HG03095 (cell line): ENCODE measurements at regions not wholly inside any gene's neighbourhood (a gene's known extent, or its start where the extent isn't known, plus 50 kb on each side); places are given as distances from the start of the nearest gene placed in this dataset.

Experiments
- ATAC-seq: cut with Tn5 transposase; IDR thresholded peaks from one replicate; pipeline ENCODE4 v1.9.1; 2021; ENCODE audit warnings: moderate library complexity; ENCODE audit not compliant: unreplicated experiment

GRCh38 chr5:110345623-110346022, 380.8 kb downstream of the TMEM232 start:
- ATAC-seq: no peak

DNA sequence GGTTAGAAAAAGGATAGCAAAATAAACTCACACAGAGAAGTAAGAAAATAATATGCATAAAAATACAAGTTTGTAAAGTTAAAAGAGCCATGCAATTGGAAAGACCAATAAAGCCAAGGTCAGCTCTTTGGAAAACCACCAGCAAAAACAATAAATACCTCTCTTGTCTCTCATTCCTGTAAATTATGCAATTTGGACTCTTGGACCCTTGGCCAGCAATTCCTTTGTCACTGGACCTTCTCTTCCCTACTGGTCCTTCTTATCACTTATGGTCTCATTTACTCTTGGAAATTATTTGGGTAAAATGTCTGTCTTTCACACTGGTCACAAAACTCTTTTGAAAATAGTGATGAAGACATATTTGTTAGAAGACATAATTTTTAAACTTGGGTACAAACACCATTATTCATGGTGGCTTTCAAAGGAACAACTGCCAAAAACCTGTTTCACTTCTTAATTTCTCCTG, 379.5 kb downstream of the TMEM232 start:
- ATAC-seq: no peak

- ATAC-seq: no peak
Observed at GRCh38 chr5:110347781-110348180, 378.7 kb downstream of the TMEM232 start.

DNA sequence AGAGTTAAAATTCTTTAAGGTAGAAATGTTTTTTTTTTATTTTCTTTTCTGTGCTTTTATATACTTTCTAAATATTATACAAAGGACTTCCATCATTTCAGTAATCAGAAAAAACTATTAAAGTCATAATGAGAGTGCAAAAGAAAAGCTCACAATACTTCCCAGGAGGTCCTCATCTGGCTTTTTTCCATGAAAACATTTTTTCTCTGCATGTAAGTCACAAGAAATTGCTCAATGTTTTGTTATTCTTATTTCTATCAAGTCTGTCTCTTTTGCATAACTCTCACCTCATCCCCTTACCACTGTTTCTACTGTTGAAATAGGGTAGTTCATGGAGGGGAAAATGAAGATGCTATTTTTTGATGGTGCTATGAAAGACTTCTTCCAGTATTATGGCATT, 375.0 kb downstream of the TMEM232 start:
- ATAC-seq: no peak

GRCh38 chr5:110354311-110354710, 372.2 kb downstream of the TMEM232 start:
- ATAC-seq: no peak

GRCh38 chr5:110354915-110355644, 371.4 kb downstream of the TMEM232 start:
- no peak for ATAC-seq

DNA sequence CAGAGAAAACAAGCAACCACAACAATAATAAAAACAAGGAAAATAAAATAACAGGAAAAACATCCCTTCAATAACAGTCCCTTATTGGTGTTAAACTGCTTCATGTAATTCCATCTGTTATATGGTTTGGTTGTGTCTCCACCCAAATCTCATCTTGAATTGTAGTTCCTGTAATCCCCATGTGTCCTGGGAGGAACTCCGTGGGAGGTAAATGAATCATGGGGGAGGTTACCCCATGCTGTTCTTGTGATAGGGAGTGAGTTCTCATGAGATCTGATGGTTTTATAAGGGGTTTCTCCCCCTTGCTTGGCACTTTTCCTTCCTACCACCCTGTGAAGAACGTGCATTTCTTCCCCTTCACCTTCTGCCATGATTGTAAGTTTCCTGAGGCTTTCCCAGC, 369.8 kb downstream of the TMEM232 start:
- no peak for ATAC-seq

DNA sequence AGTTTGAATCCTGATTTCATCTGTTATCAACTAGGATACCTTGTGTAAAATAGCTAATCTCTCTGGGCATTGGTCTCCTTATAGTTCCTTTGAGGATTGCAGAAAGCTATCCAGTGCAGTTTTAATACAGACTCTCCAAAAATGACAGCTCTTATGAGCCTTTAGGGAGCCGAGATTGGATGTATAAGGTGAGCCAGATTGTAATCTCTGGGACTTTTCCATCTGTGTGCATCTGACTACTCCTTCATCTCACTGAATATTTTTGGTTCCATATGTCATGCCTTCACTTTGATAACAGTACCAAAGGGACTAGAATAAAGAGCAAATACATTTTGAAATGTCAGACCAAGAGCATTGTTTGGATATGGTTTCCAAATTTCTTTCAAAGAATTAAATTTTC, 367.2 kb downstream of the TMEM232 start:
- ATAC-seq: no peak

DNA sequence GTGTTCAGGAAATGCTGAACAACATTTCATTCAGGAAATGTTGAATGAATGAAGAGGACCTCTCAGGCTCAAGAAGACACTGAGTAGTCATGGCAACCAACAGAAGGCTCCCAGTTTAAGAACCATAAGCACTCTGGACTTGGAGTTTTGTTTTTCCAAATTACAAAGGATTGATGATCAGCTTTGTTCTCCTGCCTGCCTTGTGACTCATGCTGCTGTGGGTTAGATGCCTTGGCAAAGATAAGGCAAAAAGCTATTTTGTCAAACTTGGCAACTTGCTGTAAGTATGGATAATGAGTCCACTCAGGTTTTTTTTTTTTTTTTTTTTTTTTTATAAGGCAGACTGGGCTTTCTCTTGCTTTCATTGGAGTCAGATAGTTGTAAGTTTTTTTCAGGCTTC, 365.0 kb downstream of the TMEM232 start:
- ATAC-seq: no peak

- no peak for ATAC-seq
Observed at GRCh38 chr5:110362261-110362660, 364.2 kb downstream of the TMEM232 start.

DNA sequence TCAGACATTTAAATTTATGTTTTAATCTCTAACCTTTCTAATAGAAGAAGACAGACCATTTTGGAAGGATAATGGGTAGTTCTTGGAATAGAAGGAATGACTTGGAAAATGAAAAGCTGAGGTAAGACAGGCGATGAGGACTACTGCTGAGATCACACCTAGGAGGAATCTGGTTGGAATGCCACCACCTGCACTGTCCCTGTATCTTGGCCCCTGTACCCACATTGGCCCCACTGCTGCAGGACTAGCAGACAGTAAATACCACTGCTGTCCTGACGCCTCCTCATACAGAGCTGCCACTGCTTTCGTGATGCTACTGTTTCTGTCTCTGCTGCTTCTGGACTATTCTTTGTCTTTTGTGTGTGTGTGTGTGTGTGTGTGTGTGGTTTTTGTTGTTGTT, 359.8 kb downstream of the TMEM232 start:
- ATAC-seq: no peak
